ENCODE measurements at regions not wholly inside any gene's neighbourhood (a gene's known extent, or its start where the extent isn't known, plus 50 kb on each side); places are given as distances from the start of the nearest gene placed in this dataset.

GRCh38 chr7:42645906-42646305 lies 266.0 kb downstream of the C7orf25 start:
- in situ Hi-C loops (cut with HindIII; ENCODE audit: low pct_unique_long_range_greater_than_20kb, low sequenced_read_pairs) = no loop called here
- ATAC-seq = no peak
- Histone ChIP-seq H3K27ac (ENCODE audit: low read length) (no peak overlapping the region), H3K27me3 (ENCODE audit: control insufficient read depth, insufficient read depth, low read length) (no peaks in the 10 kb centered on the region), H3K4me1 (ENCODE audit: control insufficient read depth, insufficient read depth, low read length) (no peaks in the 10 kb centered on the region), H3K36me3 (ENCODE audit: control insufficient read depth, insufficient read depth, low read length) (no peaks in the 10 kb centered on the region), H3K4me3 (ENCODE audit: low read depth in 2 of 2, low read length in 2 of 2) (no peak overlapping the region), H3K9me3 (ENCODE audit: control insufficient read depth, insufficient read depth, low read depth, low read length) (no peaks in the 10 kb centered on the region; the same call in 1 of the 2 replicates)
- BruUV-seq (replicated peaks) = no TSS peak
- no peak for DNase-seq (ENCODE audit: low read depth, low spot score)
- intact Hi-C loops (cut with micrococcal nuclease; ENCODE audit: unreplicated experiment) = no loop called here
- TF ChIP-seq POLR2AphosphoS5 (IDR thresholded peaks at IDR 0.05; ENCODE audit: low read depth, low read length) = no peak
- no peak for TF ChIP-seq CTCF (IDR thresholded peaks at IDR 0.05)
- TF ChIP-seq SIN3A (IDR thresholded peaks at IDR 0.05; ENCODE audit: borderline replicate concordance, insufficient read depth, low read depth, low read length) = no peak
- TF ChIP-seq REST (IDR thresholded peaks at IDR 0.05; ENCODE audit: insufficient read depth in 1 of 2, low read depth in 2 of 2, low read length in 1 of 2) = no peak
- no peak for TF ChIP-seq TCF7L2 (IDR thresholded peaks at IDR 0.05; ENCODE audit: low read depth, low read length)
- POLR2A ChIA-PET = no interaction called here
- CTCF ChIA-PET = no interaction called here

- no peak overlapping the region for H3K4me3 ChIP-seq (ENCODE audit: low read depth in 2 of 2, low read length in 2 of 2)
- ATAC-seq (no peak), DNase-seq (ENCODE audit: low read depth, low spot score) (no peak)
- H3K4me1 ChIP-seq (ENCODE audit: control insufficient read depth, insufficient read depth, low read length) = no peaks in the 10 kb centered on the region
- no peaks in the 10 kb centered on the region for H3K27me3 ChIP-seq (ENCODE audit: control insufficient read depth, insufficient read depth, low read length)
- H3K27ac ChIP-seq (ENCODE audit: low read length) = no peak overlapping the region
- intact Hi-C loops (cut with micrococcal nuclease; ENCODE audit: unreplicated experiment) = no loop called here
- POLR2A ChIA-PET = no interaction called here
- CTCF ChIA-PET = no interaction called here
- H3K9me3 ChIP-seq (ENCODE audit: control insufficient read depth, insufficient read depth, low read depth, low read length) = no peaks in the 10 kb centered on the region; the same call in 1 of the 2 replicates
- in situ Hi-C loops (cut with HindIII; ENCODE audit: low pct_unique_long_range_greater_than_20kb, low sequenced_read_pairs) = no loop called here
- H3K36me3 ChIP-seq (ENCODE audit: control insufficient read depth, insufficient read depth, low read length) = no peaks in the 10 kb centered on the region
- no TSS peak for BruUV-seq (replicated peaks)
- no peak for TF ChIP-seq SIN3A (IDR thresholded peaks at IDR 0.05; ENCODE audit: borderline replicate concordance, insufficient read depth, low read depth, low read length)
- no peak for TF ChIP-seq TCF7L2 (IDR thresholded peaks at IDR 0.05; ENCODE audit: low read depth, low read length)
- TF ChIP-seq CTCF (IDR thresholded peaks at IDR 0.05) = no peak
- no peak for TF ChIP-seq REST (IDR thresholded peaks at IDR 0.05; ENCODE audit: insufficient read depth in 1 of 2, low read depth in 2 of 2, low read length in 1 of 2)
- TF ChIP-seq POLR2AphosphoS5 (IDR thresholded peaks at IDR 0.05; ENCODE audit: low read depth, low read length) = no peak
Measured at GRCh38 chr7:42642699-42643098, 269.2 kb downstream of the C7orf25 start.
